ENCODE measurements at regions not wholly inside any gene's neighbourhood (a gene's known extent, or its start where the extent isn't known, plus 50 kb on each side); places are given as distances from the start of the nearest gene placed in this dataset.

- no peak overlapping the region for H3K4me2 ChIP-seq
- H2AFZ ChIP-seq (ENCODE audit: low read depth), result no peak overlapping the region
- no peak overlapping the region for H3K4me3 ChIP-seq (ENCODE audit: low read depth in 2 of 2, low read length in 1 of 2)
- no peak overlapping the region for H3K9ac ChIP-seq
- TF ChIP-seq CTCF (IDR thresholded peaks at IDR 0.05), result no peak
- no peak for TF ChIP-seq MAX (IDR thresholded peaks at IDR 0.05; ENCODE audit: low read depth)
- no peak for TF ChIP-seq TCF12 (IDR thresholded peaks at IDR 0.05)
- TF ChIP-seq POLR2AphosphoS5 (IDR thresholded peaks at IDR 0.05; ENCODE audit: low read depth, low read length), result no peak
- TF ChIP-seq MEF2A (IDR thresholded peaks at IDR 0.05; ENCODE audit: borderline replicate concordance, low read depth), result no peak
- no peak for TF ChIP-seq GABPA (IDR thresholded peaks at IDR 0.05; ENCODE audit: low read depth)
- TF ChIP-seq TEAD4 (IDR thresholded peaks at IDR 0.05; ENCODE audit: borderline replicate concordance, insufficient read depth), result no peak
- no peaks in the 10 kb centered on the region for H3K9me3 ChIP-seq
- no peaks in the 10 kb centered on the region for H3K9me2 ChIP-seq
- no peaks in the 10 kb centered on the region for H3F3A ChIP-seq (replicated peaks; ENCODE audit: insufficient read depth)
- no peak for DNase-seq
- no peaks in the 10 kb centered on the region for H3K27me3 ChIP-seq (ENCODE audit: insufficient read depth)
- WGBS (ENCODE audit: low lambda C conversion rate), result 21% methylated on average over 2 of the region's 2 CpGs
- no peaks in the 10 kb centered on the region for H4K20me1 ChIP-seq (ENCODE audit: insufficient read depth)
- H3K79me2 ChIP-seq (ENCODE audit: insufficient read depth), result no peaks in the 10 kb centered on the region
- H3K36me3 ChIP-seq (replicated peaks in 1 of 2; ENCODE audit: control insufficient read depth in 1 of 2, insufficient read depth in 2 of 2, low read length in 1 of 2), result no peaks in the 10 kb centered on the region
- no peak overlapping the region for H3K27ac ChIP-seq (ENCODE audit: low read depth in 2 of 2, low read length in 1 of 2)
- no peaks in the 10 kb centered on the region for H3K4me1 ChIP-seq (ENCODE audit: control insufficient read depth in 1 of 2, insufficient read depth in 2 of 2, low read depth in 1 of 2, low read length in 1 of 2)
- POLR2A ChIA-PET, result no interaction called here
- CTCF ChIA-PET, result no interaction called here
Observed at GRCh38 chr10:117668327-117669008, 125.9 kb downstream of the EMX2 start.

- DNase-seq, result no peak
- no peak overlapping the region for H3K4me2 ChIP-seq
- H3K36me3 ChIP-seq (replicated peaks in 1 of 2; ENCODE audit: control insufficient read depth in 1 of 2, insufficient read depth in 2 of 2, low read length in 1 of 2), result no peaks in the 10 kb centered on the region
- no peak overlapping the region for H3K4me3 ChIP-seq (ENCODE audit: low read depth in 2 of 2, low read length in 1 of 2)
- no peak overlapping the region for H2AFZ ChIP-seq (ENCODE audit: low read depth)
- 55% methylated on average over 5 of the region's 6 CpGs for WGBS (ENCODE audit: low lambda C conversion rate)
- no peaks in the 10 kb centered on the region for H3K79me2 ChIP-seq (ENCODE audit: insufficient read depth)
- H3K9me3 ChIP-seq, result no peaks in the 10 kb centered on the region
- no peaks in the 10 kb centered on the region for H3F3A ChIP-seq (replicated peaks; ENCODE audit: insufficient read depth)
- ChIA-PET CTCF (no interaction called here), POLR2A (no interaction called here)
- H3K9ac ChIP-seq, result no peak overlapping the region
- no peaks in the 10 kb centered on the region for H3K4me1 ChIP-seq (ENCODE audit: control insufficient read depth in 1 of 2, insufficient read depth in 2 of 2, low read depth in 1 of 2, low read length in 1 of 2)
- no peaks in the 10 kb centered on the region for H4K20me1 ChIP-seq (ENCODE audit: insufficient read depth)
- H3K9me2 ChIP-seq, result no peaks in the 10 kb centered on the region
- H3K27me3 ChIP-seq (ENCODE audit: insufficient read depth), result no peaks in the 10 kb centered on the region
- TF ChIP-seq RCOR1 (IDR thresholded peaks at IDR 0.05; ENCODE audit: low read length) (no peak), NRF1 (IDR thresholded peaks at IDR 0.05; ENCODE audit: low read depth, low read length) (no peak), PBX3 (IDR thresholded peaks at IDR 0.05) (no peak), MAX (IDR thresholded peaks at IDR 0.05; ENCODE audit: low read depth) (no peak), SMC3 (IDR thresholded peaks at IDR 0.05; ENCODE audit: low read depth, low read length) (no peak), USF2 (IDR thresholded peaks at IDR 0.05; ENCODE audit: borderline replicate concordance, low read depth, low read length) (no peak), EZH2phosphoT487 (IDR thresholded peaks at IDR 0.05; ENCODE audit: borderline replicate concordance, low read depth) (no peak), GATA2 (CRISPR knock-in tag; IDR thresholded peaks at IDR 0.05) (no peak), FOSL2 (IDR thresholded peaks at IDR 0.05; ENCODE audit: borderline replicate concordance, low read depth) (no peak)
- H3K27ac ChIP-seq (ENCODE audit: low read depth in 2 of 2, low read length in 1 of 2), result no peak overlapping the region
Observed at GRCh38 chr10:117669122-117669521, 126.6 kb downstream of the EMX2 start.

All from SK-N-SH (cell line).